WTC11 (cell line): ENCODE measurements at regions not wholly inside any gene's neighbourhood (a gene's known extent, or its start where the extent isn't known, plus 50 kb on each side); places are given as distances from the start of the nearest gene placed in this dataset.

ENCODE experiments used
- ATAC-seq: fragments of 200-7000 bp; cut with Tn5 transposase; 2 replicates; pipeline ENCODE4 v1.10.0; 2021; ENCODE audit warnings: mild to moderate bottlenecking, moderate library complexity
- CTCF ChIA-PET: fragments of 300-600 bp; sonication (Branson Sonifier 250); formaldehyde crosslinking; loops from one replicate; lab custom pipeline; 2021; ENCODE audit warnings: antibody characterized with exemption; lab: Charles Lee
- POLR2A ChIA-PET: fragments of 350-600 bp; sonication (Branson Sonifier 250); formaldehyde crosslinking; loops from one replicate; lab custom pipeline; 2021; ENCODE audit warnings: antibody characterized with exemption; lab: Charles Lee
- DNase-seq: peaks from one replicate; pipeline ENCODE4 v3.0.0; 2021; ENCODE audit warnings: low spot score
- H3K27ac Mint-ChIP-seq: 2 replicates; pipeline ENCODE4 v1.8.0; 2021; ENCODE audit warnings: mixed read lengths
- H3K27me3 Mint-ChIP-seq: 2 replicates; pipeline ENCODE4 v1.8.0; 2021; ENCODE audit warnings: low read depth, mild to moderate bottlenecking, moderate library complexity, mixed read lengths
- H3K36me3 Mint-ChIP-seq: 2 replicates; pipeline ENCODE4 v1.8.0; 2021; ENCODE audit warnings: mixed read lengths
- H3K4me1 Mint-ChIP-seq: 2 replicates; pipeline ENCODE4 v1.8.0; 2022; ENCODE audit warnings: mixed read lengths
- H3K4me3 Mint-ChIP-seq: 2 replicates; pipeline ENCODE4 v1.8.0; 2021; ENCODE audit warnings: mild to moderate bottlenecking, moderate library complexity, mixed read lengths
- H3K9me3 Mint-ChIP-seq: 2 replicates; pipeline ENCODE4 v1.8.0; 2021; ENCODE audit warnings: mixed read lengths
- ETV6 ChIP-seq: sonication (generic); formaldehyde crosslinking; IDR thresholded peaks from 2 replicates; pipeline ENCODE4 v1.8.1; 2022; ENCODE audit warnings: mild to moderate bottlenecking, missing genetic modification reagents
- FOXP4 ChIP-seq: sonication (generic); formaldehyde crosslinking; IDR thresholded peaks from 2 replicates; pipeline ENCODE4 v1.8.0; 2022; ENCODE audit warnings: mild to moderate bottlenecking, missing genetic modification reagents
- HMGA2 ChIP-seq: fragments of 250-450 bp; sonication (Bioruptor Pico); IDR thresholded peaks from 2 replicates; pipeline ENCODE4 v1.4.0; 2021; ENCODE audit warnings: mild to moderate bottlenecking, moderate library complexity
- IRF2 ChIP-seq: sonication (generic); formaldehyde crosslinking; IDR thresholded peaks from 2 replicates; pipeline ENCODE4 v1.8.0; 2022; ENCODE audit warnings: low read depth, missing genetic modification reagents, borderline replicate concordance
- NFATC4 ChIP-seq: fragments of 250-450 bp; sonication (Bioruptor Pico); IDR thresholded peaks from 2 replicates; pipeline ENCODE4 v1.9.0; 2021; ENCODE audit warnings: mild to moderate bottlenecking
- NFE2L1 ChIP-seq: sonication (generic); formaldehyde crosslinking; IDR thresholded peaks from 2 replicates; pipeline ENCODE4 v1.8.1; 2023; ENCODE audit warnings: missing genetic modification reagents
- NR2C2 ChIP-seq: sonication (generic); formaldehyde crosslinking; IDR thresholded peaks from 2 replicates; pipeline ENCODE4 v1.8.0; 2022; ENCODE audit warnings: mild to moderate bottlenecking, missing genetic modification reagents
- PRRX2 ChIP-seq: fragments of 250-450 bp; sonication (Bioruptor Pico); IDR thresholded peaks from 2 replicates; pipeline ENCODE4 v1.8.0; 2021; ENCODE audit warnings: mild to moderate bottlenecking
- RELA ChIP-seq: sonication (generic); formaldehyde crosslinking; IDR thresholded peaks from 2 replicates; pipeline ENCODE4 v1.8.1; 2022; ENCODE audit warnings: missing genetic modification reagents, mild to moderate bottlenecking, borderline replicate concordance
- RORB ChIP-seq: fragments of 250-450 bp; sonication (Bioruptor Pico); IDR thresholded peaks from 2 replicates; pipeline ENCODE4 v1.9.0; 2021; ENCODE audit warnings: mild to moderate bottlenecking
- SMAD3 ChIP-seq: sonication (generic); formaldehyde crosslinking; IDR thresholded peaks from 2 replicates; pipeline ENCODE4 v1.8.0; 2022; ENCODE audit warnings: missing genetic modification reagents, mild to moderate bottlenecking, borderline replicate concordance
- STAT6 ChIP-seq: sonication (generic); formaldehyde crosslinking; conservative IDR thresholded peaks from 2 replicates; pipeline ENCODE4 v1.8.1; 2023; ENCODE audit warnings: mild to moderate bottlenecking, low read depth, missing genetic modification reagents, moderate library complexity
- TEAD1 ChIP-seq: sonication (generic); formaldehyde crosslinking; IDR thresholded peaks from 2 replicates; pipeline ENCODE4 v1.8.0; 2022; ENCODE audit warnings: mild to moderate bottlenecking, missing genetic modification reagents
- ZNF416 ChIP-seq: fragments of 250-450 bp; sonication (Bioruptor Pico); IDR thresholded peaks from 2 replicates; pipeline ENCODE4 v1.9.0; 2021; ENCODE audit warnings: mild to moderate bottlenecking, inconsistent platforms
- TF ChIP-seq, protein P1 (sequence below): sonication (generic); formaldehyde crosslinking; IDR thresholded peaks from 2 replicates; pipeline ENCODE4 v1.8.1; 2022; ENCODE audit warnings: low read depth, mild to moderate bottlenecking, moderate library complexity, missing genetic modification reagents, borderline replicate concordance
- TF ChIP-seq, protein P2 (sequence below): sonication (generic); formaldehyde crosslinking; IDR thresholded peaks from 2 replicates; pipeline ENCODE4 v1.8.1; 2023; ENCODE audit warnings: mild to moderate bottlenecking, missing genetic modification reagents, moderate library complexity
- TF ChIP-seq, protein P3 (sequence below): sonication (generic); formaldehyde crosslinking; IDR thresholded peaks from 2 replicates; pipeline ENCODE4 v1.8.1; 2022; ENCODE audit warnings: mild to moderate bottlenecking, missing genetic modification reagents, moderate library complexity, borderline replicate concordance
- TF ChIP-seq, protein P4 (sequence below): sonication (generic); formaldehyde crosslinking; IDR thresholded peaks from 2 replicates; pipeline ENCODE4 v1.8.1; 2022; ENCODE audit warnings: low read depth, missing genetic modification reagents, borderline replicate concordance

DNA sequence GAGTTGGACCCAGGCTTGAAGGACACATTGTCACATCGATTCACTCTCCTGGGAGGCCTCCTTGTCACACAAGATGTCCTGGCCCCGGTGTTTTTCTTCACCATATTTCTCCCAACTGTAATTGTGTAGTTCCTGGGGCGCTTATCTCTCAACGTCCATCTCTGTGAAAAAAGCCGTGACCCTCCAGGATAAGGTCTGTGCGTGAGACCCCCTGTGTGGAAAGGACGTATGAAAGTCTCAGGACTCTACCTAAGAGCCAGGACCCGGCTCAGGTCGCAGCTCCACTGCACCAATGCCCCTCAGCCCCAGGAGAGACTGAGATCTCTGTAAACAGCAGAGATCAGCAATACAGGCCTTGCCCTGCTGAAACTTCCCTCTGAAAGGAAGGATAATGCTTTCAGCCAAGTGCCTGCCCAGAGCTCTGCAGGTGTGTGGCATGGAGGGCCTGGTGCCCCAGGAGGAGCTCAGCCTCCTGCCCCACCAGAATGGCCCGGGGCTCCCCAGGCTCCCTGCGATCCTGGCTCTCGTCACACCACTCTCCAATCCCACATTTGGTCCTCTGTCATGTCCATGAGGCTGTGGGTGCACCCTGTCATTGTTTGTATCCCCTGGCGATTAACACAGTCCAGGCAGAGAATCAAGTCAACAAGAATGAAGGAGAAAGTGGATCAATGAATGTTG lies 119.2 kb upstream of the TMEM45B start (continued):
- no peak for TF ChIP-seq RORB (CRISPR knock-in tag)

DNA sequence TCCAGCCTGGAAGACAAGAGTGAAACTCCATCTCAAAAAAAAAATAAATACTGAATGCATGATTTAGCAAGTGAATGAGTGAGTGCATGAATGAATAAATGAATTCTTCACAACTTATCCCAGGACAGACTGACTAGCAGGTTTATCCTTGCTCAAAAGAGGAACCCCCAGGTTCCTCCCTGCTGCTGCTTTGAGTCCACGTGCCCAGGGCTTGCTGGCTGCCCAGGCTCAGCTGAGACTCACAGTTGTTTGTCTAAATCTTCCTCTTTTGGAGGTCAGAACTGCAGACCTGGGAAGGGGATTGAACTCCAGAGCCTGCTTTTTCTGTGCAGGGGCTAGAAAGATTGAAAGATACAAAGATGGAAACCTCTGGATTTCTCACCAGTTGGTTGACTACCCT lies 117.4 kb upstream of the TMEM45B start:
- TF ChIP-seq FOXP4 (CRISPR knock-in tag) (no peak), RELA (CRISPR knock-in tag) (no peak), HMGA2 (CRISPR knock-in tag) (no peak), NFATC4 (CRISPR knock-in tag) (no peak), TEAD1 (CRISPR knock-in tag) (no peak), NFE2L1 (CRISPR knock-in tag) (no peak), ETV6 (CRISPR knock-in tag) (no peak), ZNF416 (no peak), PRRX2 (no peak), NR2C2 (no peak), IRF2 (CRISPR knock-in tag) (no peak), SMAD3 (CRISPR knock-in tag) (no peak), STAT6 (CRISPR knock-in tag) (no peak)
- TF ChIP-seq, protein P1, sequence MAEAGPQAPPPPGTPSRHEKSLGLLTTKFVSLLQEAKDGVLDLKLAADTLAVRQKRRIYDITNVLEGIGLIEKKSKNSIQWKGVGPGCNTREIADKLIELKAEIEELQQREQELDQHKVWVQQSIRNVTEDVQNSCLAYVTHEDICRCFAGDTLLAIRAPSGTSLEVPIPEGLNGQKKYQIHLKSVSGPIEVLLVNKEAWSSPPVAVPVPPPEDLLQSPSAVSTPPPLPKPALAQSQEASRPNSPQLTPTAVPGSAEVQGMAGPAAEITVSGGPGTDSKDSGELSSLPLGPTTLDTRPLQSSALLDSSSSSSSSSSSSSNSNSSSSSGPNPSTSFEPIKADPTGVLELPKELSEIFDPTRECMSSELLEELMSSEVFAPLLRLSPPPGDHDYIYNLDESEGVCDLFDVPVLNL, result no peak
- TF ChIP-seq, protein P2, sequence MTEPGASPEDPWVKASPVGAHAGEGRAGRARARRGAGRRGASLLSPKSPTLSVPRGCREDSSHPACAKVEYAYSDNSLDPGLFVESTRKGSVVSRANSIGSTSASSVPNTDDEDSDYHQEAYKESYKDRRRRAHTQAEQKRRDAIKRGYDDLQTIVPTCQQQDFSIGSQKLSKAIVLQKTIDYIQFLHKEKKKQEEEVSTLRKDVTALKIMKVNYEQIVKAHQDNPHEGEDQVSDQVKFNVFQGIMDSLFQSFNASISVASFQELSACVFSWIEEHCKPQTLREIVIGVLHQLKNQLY (CRISPR knock-in tag), result no peak
- TF ChIP-seq, protein P3, sequence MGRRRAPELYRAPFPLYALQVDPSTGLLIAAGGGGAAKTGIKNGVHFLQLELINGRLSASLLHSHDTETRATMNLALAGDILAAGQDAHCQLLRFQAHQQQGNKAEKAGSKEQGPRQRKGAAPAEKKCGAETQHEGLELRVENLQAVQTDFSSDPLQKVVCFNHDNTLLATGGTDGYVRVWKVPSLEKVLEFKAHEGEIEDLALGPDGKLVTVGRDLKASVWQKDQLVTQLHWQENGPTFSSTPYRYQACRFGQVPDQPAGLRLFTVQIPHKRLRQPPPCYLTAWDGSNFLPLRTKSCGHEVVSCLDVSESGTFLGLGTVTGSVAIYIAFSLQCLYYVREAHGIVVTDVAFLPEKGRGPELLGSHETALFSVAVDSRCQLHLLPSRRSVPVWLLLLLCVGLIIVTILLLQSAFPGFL (CRISPR knock-in tag), result no peak
- TF ChIP-seq, protein P4, sequence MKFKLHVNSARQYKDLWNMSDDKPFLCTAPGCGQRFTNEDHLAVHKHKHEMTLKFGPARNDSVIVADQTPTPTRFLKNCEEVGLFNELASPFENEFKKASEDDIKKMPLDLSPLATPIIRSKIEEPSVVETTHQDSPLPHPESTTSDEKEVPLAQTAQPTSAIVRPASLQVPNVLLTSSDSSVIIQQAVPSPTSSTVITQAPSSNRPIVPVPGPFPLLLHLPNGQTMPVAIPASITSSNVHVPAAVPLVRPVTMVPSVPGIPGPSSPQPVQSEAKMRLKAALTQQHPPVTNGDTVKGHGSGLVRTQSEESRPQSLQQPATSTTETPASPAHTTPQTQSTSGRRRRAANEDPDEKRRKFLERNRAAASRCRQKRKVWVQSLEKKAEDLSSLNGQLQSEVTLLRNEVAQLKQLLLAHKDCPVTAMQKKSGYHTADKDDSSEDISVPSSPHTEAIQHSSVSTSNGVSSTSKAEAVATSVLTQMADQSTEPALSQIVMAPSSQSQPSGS (CRISPR knock-in tag), result no peak
- no peak overlapping the region for H3K4me3 Mint-ChIP-seq
- no peaks in the 10 kb centered on the region for H3K9me3 Mint-ChIP-seq
- POLR2A ChIA-PET, result no interaction called here
- H3K27ac Mint-ChIP-seq, result no peak overlapping the region
- H3K36me3 Mint-ChIP-seq, result no peaks in the 10 kb centered on the region
- CTCF ChIA-PET, result no interaction called here
- no peak for ATAC-seq
- H3K4me1 Mint-ChIP-seq, result no peaks in the 10 kb centered on the region
- DNase-seq, result no peak
- peaks cover 12% of the 10 kb centered on the region for H3K27me3 Mint-ChIP-seq
